ENCODE measurements at regions not wholly inside any gene's neighbourhood (a gene's known extent, or its start where the extent isn't known, plus 50 kb on each side); places are given as distances from the start of the nearest gene placed in this dataset.
"Not testable (repeated sequence)": the region's sequence is repeated elsewhere in the genome, so short reads cannot be mapped to it uniquely, and the experiment has no call there.

- no peaks in the 10 kb centered on the region for H3K36me3 ChIP-seq (ENCODE audit: control insufficient read depth in 1 of 2, insufficient read depth in 2 of 2, low read length in 2 of 2)
- H3K4me1 ChIP-seq (ENCODE audit: control insufficient read depth in 1 of 2, insufficient read depth in 2 of 2, low read length in 2 of 2): no peaks in the 10 kb centered on the region
- H3K27me3 ChIP-seq (ENCODE audit: control insufficient read depth in 1 of 2, insufficient read depth in 2 of 2, low read length in 2 of 2): no peaks in the 10 kb centered on the region
- no peaks in the 10 kb centered on the region for H3K9me3 ChIP-seq (ENCODE audit: control insufficient read depth in 1 of 2, low read length in 2 of 2)
- H3K27ac ChIP-seq (ENCODE audit: low read depth, low read length): no peak overlapping the region
- H3K9ac ChIP-seq (ENCODE audit: low read depth in 1 of 2, low read length in 2 of 2): no peak overlapping the region
- no peak overlapping the region for H3K4me3 ChIP-seq (ENCODE audit: low read depth in 1 of 2, low read length in 2 of 2)
These were observed 129.3 kb upstream of the CCDC150 start for GRCh38 chr2:196510246-196510645.

- Histone ChIP-seq H3K27me3 (ENCODE audit: control insufficient read depth in 1 of 2, insufficient read depth in 2 of 2, low read length in 2 of 2) (no peaks in the 10 kb centered on the region), H3K9me3 (ENCODE audit: control insufficient read depth in 1 of 2, low read length in 2 of 2) (no peaks in the 10 kb centered on the region), H3K4me3 (ENCODE audit: low read depth in 1 of 2, low read length in 2 of 2) (no peak overlapping the region), H3K27ac (ENCODE audit: low read depth, low read length) (no peak overlapping the region), H3K4me1 (ENCODE audit: control insufficient read depth in 1 of 2, insufficient read depth in 2 of 2, low read length in 2 of 2) (no peaks in the 10 kb centered on the region), H3K36me3 (ENCODE audit: control insufficient read depth in 1 of 2, insufficient read depth in 2 of 2, low read length in 2 of 2) (no peaks in the 10 kb centered on the region), H3K9ac (ENCODE audit: low read depth in 1 of 2, low read length in 2 of 2) (no peak overlapping the region)
These were observed 128.0 kb upstream of the CCDC150 start for GRCh38 chr2:196511258-196512168.

- Histone ChIP-seq H3K27ac (ENCODE audit: low read depth, low read length) (no peak overlapping the region), H3K4me1 (ENCODE audit: control insufficient read depth in 1 of 2, insufficient read depth in 2 of 2, low read length in 2 of 2) (no peaks in the 10 kb centered on the region), H3K9ac (ENCODE audit: low read depth in 1 of 2, low read length in 2 of 2) (no peak overlapping the region), H3K36me3 (ENCODE audit: control insufficient read depth in 1 of 2, insufficient read depth in 2 of 2, low read length in 2 of 2) (no peaks in the 10 kb centered on the region), H3K9me3 (ENCODE audit: control insufficient read depth in 1 of 2, low read length in 2 of 2) (no peaks in the 10 kb centered on the region), H3K4me3 (ENCODE audit: low read depth in 1 of 2, low read length in 2 of 2) (no peak overlapping the region), H3K27me3 (ENCODE audit: control insufficient read depth in 1 of 2, insufficient read depth in 2 of 2, low read length in 2 of 2) (no peaks in the 10 kb centered on the region)
These were observed 125.6 kb upstream of the CCDC150 start for GRCh38 chr2:196513796-196514526.

- Histone ChIP-seq H3K36me3 (ENCODE audit: control insufficient read depth in 1 of 2, insufficient read depth in 2 of 2, low read length in 2 of 2) (no peaks in the 10 kb centered on the region), H3K9me3 (ENCODE audit: control insufficient read depth in 1 of 2, low read length in 2 of 2) (no peaks in the 10 kb centered on the region), H3K9ac (ENCODE audit: low read depth in 1 of 2, low read length in 2 of 2) (no peak overlapping the region), H3K27me3 (ENCODE audit: control insufficient read depth in 1 of 2, insufficient read depth in 2 of 2, low read length in 2 of 2) (no peaks in the 10 kb centered on the region), H3K4me1 (ENCODE audit: control insufficient read depth in 1 of 2, insufficient read depth in 2 of 2, low read length in 2 of 2) (no peaks in the 10 kb centered on the region), H3K4me3 (ENCODE audit: low read depth in 1 of 2, low read length in 2 of 2) (no peak overlapping the region), H3K27ac (ENCODE audit: low read depth, low read length) (no peak overlapping the region)
These were observed 124.9 kb upstream of the CCDC150 start for GRCh38 chr2:196514641-196515040.

- Histone ChIP-seq H3K9me3 (ENCODE audit: control insufficient read depth in 1 of 2, low read length in 2 of 2) (no peaks in the 10 kb centered on the region), H3K9ac (ENCODE audit: low read depth in 1 of 2, low read length in 2 of 2) (no peak overlapping the region), H3K4me1 (ENCODE audit: control insufficient read depth in 1 of 2, insufficient read depth in 2 of 2, low read length in 2 of 2) (no peaks in the 10 kb centered on the region), H3K4me3 (ENCODE audit: low read depth in 1 of 2, low read length in 2 of 2) (no peak overlapping the region), H3K36me3 (ENCODE audit: control insufficient read depth in 1 of 2, insufficient read depth in 2 of 2, low read length in 2 of 2) (no peaks in the 10 kb centered on the region), H3K27ac (ENCODE audit: low read depth, low read length) (no peak overlapping the region), H3K27me3 (ENCODE audit: control insufficient read depth in 1 of 2, insufficient read depth in 2 of 2, low read length in 2 of 2) (no peaks in the 10 kb centered on the region)
These were observed 124.5 kb upstream of the CCDC150 start for GRCh38 chr2:196515051-196515450.

GRCh38 chr2:196515608-196516007, 123.9 kb upstream of the CCDC150 start:
- no peaks in the 10 kb centered on the region for H3K4me1 ChIP-seq (ENCODE audit: control insufficient read depth in 1 of 2, insufficient read depth in 2 of 2, low read length in 2 of 2)
- H3K4me3 ChIP-seq (ENCODE audit: low read depth in 1 of 2, low read length in 2 of 2): no peak overlapping the region
- no peaks in the 10 kb centered on the region for H3K36me3 ChIP-seq (ENCODE audit: control insufficient read depth in 1 of 2, insufficient read depth in 2 of 2, low read length in 2 of 2)
- no peak overlapping the region for H3K27ac ChIP-seq (ENCODE audit: low read depth, low read length)
- H3K9ac ChIP-seq (ENCODE audit: low read depth in 1 of 2, low read length in 2 of 2): no peak overlapping the region
- H3K27me3 ChIP-seq (ENCODE audit: control insufficient read depth in 1 of 2, insufficient read depth in 2 of 2, low read length in 2 of 2): no peaks in the 10 kb centered on the region
- H3K9me3 ChIP-seq (ENCODE audit: control insufficient read depth in 1 of 2, low read length in 2 of 2): no peaks in the 10 kb centered on the region

- Histone ChIP-seq H3K4me1 (ENCODE audit: control insufficient read depth in 1 of 2, insufficient read depth in 2 of 2, low read length in 2 of 2) (no peaks in the 10 kb centered on the region), H3K36me3 (ENCODE audit: control insufficient read depth in 1 of 2, insufficient read depth in 2 of 2, low read length in 2 of 2) (no peaks in the 10 kb centered on the region), H3K27ac (ENCODE audit: low read depth, low read length) (no peak overlapping the region), H3K27me3 (ENCODE audit: control insufficient read depth in 1 of 2, insufficient read depth in 2 of 2, low read length in 2 of 2) (no peaks in the 10 kb centered on the region), H3K4me3 (ENCODE audit: low read depth in 1 of 2, low read length in 2 of 2) (no peak overlapping the region), H3K9ac (ENCODE audit: low read depth in 1 of 2, low read length in 2 of 2) (no peak overlapping the region), H3K9me3 (ENCODE audit: control insufficient read depth in 1 of 2, low read length in 2 of 2) (no peaks in the 10 kb centered on the region)
These were observed 123.0 kb upstream of the CCDC150 start for GRCh38 chr2:196516564-196516963.

GRCh38 chr2:196520605-196521004, 118.9 kb upstream of the CCDC150 start:
- no peak overlapping the region for H3K27ac ChIP-seq (ENCODE audit: low read depth, low read length)
- H3K9ac ChIP-seq (ENCODE audit: low read depth in 1 of 2, low read length in 2 of 2): no peak overlapping the region
- H3K4me1 ChIP-seq (ENCODE audit: control insufficient read depth in 1 of 2, insufficient read depth in 2 of 2, low read length in 2 of 2): no peaks in the 10 kb centered on the region
- no peaks in the 10 kb centered on the region for H3K36me3 ChIP-seq (ENCODE audit: control insufficient read depth in 1 of 2, insufficient read depth in 2 of 2, low read length in 2 of 2)
- no peaks in the 10 kb centered on the region for H3K9me3 ChIP-seq (ENCODE audit: control insufficient read depth in 1 of 2, low read length in 2 of 2)
- no peak overlapping the region for H3K4me3 ChIP-seq (ENCODE audit: low read depth in 1 of 2, low read length in 2 of 2)
- no peaks in the 10 kb centered on the region for H3K27me3 ChIP-seq (ENCODE audit: control insufficient read depth in 1 of 2, insufficient read depth in 2 of 2, low read length in 2 of 2)

GRCh38 chr2:196526981-196527725, 112.4 kb upstream of the CCDC150 start:
- H3K4me3 ChIP-seq (ENCODE audit: low read depth in 1 of 2, low read length in 2 of 2); H3K27ac ChIP-seq (ENCODE audit: low read depth, low read length); H3K9ac ChIP-seq (ENCODE audit: low read depth in 1 of 2, low read length in 2 of 2); H3K9me3 ChIP-seq (ENCODE audit: control insufficient read depth in 1 of 2, low read length in 2 of 2); H3K27me3 ChIP-seq (ENCODE audit: control insufficient read depth in 1 of 2, insufficient read depth in 2 of 2, low read length in 2 of 2); H3K4me1 ChIP-seq (ENCODE audit: control insufficient read depth in 1 of 2, insufficient read depth in 2 of 2, low read length in 2 of 2); H3K36me3 ChIP-seq (ENCODE audit: control insufficient read depth in 1 of 2, insufficient read depth in 2 of 2, low read length in 2 of 2): not testable (repeated sequence)
